ENCODE measurements at regions not wholly inside any gene's neighbourhood (a gene's known extent, or its start where the extent isn't known, plus 50 kb on each side); places are given as distances from the start of the nearest gene placed in this dataset.

DNA sequence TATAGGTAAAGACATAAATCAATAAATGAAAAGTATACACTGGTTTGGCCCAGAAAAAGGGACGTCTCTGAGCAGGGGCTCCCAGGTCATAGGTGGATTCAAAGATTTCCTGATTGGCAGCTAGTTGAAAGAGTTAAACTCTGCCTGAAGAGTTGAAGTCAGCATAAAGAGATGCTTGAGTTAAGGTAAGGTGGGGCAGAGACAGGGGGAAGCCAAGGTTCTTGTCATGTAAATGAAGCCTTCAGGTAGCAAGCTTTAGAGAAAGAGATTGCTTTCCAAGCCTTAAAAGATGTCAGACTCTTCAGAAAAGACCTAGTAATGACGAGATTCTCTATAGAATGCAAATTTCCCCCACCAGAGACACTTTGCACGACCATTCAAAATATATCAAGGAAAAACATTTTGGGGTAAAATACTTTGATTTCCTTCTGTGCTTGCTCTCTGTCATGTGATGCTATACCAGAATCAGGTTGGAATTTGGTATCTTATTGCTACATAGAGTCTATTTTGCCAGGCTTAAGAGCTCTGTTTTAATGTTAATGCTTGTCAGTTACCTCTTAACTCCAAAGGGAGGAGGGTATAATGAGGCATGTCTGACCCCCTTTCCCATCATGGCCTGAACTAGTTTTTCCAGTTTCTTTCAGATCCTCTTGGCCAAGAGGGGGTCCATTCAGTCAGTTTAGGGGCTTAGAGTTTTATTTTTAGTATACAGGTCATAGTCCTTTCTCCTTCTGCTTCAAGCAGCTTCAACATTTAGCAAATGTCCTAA is 429.6 kb downstream of the ADRA2A start:
- Histone ChIP-seq H3K9ac (ENCODE audit: insufficient read length) (no peak overlapping the region), H3K27ac (no peak overlapping the region), H3K9me3 (ENCODE audit: low read depth, low read length) (no peaks in the 10 kb centered on the region), H3K4me3 (no peak overlapping the region), H3K36me3 (ENCODE audit: insufficient read depth, low read length) (no peaks in the 10 kb centered on the region)
- DNase-seq (ENCODE audit: low read depth, low spot score), result no peak
- TF ChIP-seq POLR2AphosphoS5 (IDR thresholded peaks at IDR 0.05; ENCODE audit: borderline replicate concordance, low read depth, low read length) (no peak), FOXP2 (optimal IDR thresholded peaks at IDR 0.05; ENCODE audit: control extremely low read depth, extremely low read length, insufficient read depth) (no peak), EZH2 (IDR thresholded peaks at IDR 0.05) (no peak)

DNA sequence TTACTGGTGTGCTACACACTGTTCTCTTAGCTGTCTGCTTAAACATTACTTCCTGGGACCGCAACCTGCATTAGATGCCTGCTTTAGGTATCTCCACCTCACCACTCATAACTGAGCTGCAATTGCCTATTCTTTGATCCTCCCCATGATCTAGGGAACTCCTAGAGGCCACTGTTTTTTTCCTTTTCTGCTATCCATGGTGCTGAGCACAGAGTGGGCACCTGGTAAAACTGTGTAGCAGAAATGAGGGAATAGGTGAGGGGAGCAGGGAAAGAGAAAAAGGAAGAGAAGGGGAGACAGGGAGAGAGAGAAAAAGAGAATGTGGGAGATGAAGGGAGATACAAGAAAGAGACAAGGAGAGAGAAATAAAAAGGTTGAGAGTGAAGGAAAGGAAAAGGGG is 434.9 kb downstream of the ADRA2A start:
- Histone ChIP-seq H3K36me3 (ENCODE audit: insufficient read depth, low read length) (no peaks in the 10 kb centered on the region), H3K27ac (no peak overlapping the region), H3K4me3 (no peak overlapping the region), H3K9me3 (ENCODE audit: low read depth, low read length) (no peaks in the 10 kb centered on the region), H3K9ac (ENCODE audit: insufficient read length) (no peak overlapping the region)
- TF ChIP-seq EZH2 (IDR thresholded peaks at IDR 0.05) (no peak), FOXP2 (optimal IDR thresholded peaks at IDR 0.05; ENCODE audit: control extremely low read depth, extremely low read length, insufficient read depth) (no peak), POLR2AphosphoS5 (IDR thresholded peaks at IDR 0.05; ENCODE audit: borderline replicate concordance, low read depth, low read length) (no peak)
- DNase-seq (ENCODE audit: low read depth, low spot score), result no peak

DNA sequence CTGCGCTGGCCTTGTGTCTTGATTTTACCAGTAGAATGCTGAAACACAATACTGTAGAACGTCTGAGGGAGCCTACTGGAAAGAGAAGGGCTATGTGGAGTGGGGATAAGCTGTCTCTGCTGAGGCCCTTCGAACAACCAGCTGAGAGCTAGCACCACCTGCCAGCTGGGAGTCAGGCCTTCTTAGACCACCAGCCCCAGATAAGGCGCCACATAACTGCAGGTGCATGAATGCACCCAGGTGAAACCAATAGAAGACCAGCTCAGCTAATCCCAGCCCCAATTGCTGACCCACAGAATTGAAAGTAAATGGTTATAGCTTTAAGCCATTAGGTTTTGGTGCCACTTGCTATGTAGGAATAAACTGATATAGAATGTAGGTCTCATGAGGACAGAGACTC is 438.4 kb downstream of the ADRA2A start:
- Histone ChIP-seq H3K27ac (no peak overlapping the region), H3K9me3 (ENCODE audit: low read depth, low read length) (no peaks in the 10 kb centered on the region), H3K4me3 (no peak overlapping the region), H3K36me3 (ENCODE audit: insufficient read depth, low read length) (no peaks in the 10 kb centered on the region), H3K9ac (ENCODE audit: insufficient read length) (no peak overlapping the region)
- DNase-seq (ENCODE audit: low read depth, low spot score), result no peak
- TF ChIP-seq EZH2 (IDR thresholded peaks at IDR 0.05), result no peak
- no peak for TF ChIP-seq POLR2AphosphoS5 (IDR thresholded peaks at IDR 0.05; ENCODE audit: borderline replicate concordance, low read depth, low read length)
- no peak for TF ChIP-seq FOXP2 (optimal IDR thresholded peaks at IDR 0.05; ENCODE audit: control extremely low read depth, extremely low read length, insufficient read depth)

DNA sequence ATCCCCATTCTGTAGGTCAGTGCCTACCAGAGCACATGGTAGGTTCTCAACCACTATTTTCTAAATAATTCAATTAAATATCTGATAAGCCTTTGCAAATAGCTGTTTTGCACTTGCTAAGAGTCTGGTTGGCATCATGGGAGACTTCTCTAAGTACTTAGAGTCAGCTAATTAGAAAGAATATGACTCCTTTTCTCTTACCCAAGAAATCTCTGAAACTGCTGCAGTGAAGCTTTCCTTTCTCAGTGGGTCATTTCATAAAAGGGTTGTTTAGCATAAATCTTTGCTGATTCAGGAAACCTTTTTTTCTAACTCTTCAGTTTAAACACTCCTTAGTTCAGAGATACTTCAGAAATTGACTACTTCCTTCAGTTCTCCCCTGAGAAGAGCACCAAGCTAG is 438.9 kb downstream of the ADRA2A start:
- TF ChIP-seq EZH2 (IDR thresholded peaks at IDR 0.05) (no peak), FOXP2 (optimal IDR thresholded peaks at IDR 0.05; ENCODE audit: control extremely low read depth, extremely low read length, insufficient read depth) (no peak), POLR2AphosphoS5 (IDR thresholded peaks at IDR 0.05; ENCODE audit: borderline replicate concordance, low read depth, low read length) (no peak)
- no peak overlapping the region for H3K27ac ChIP-seq
- H3K36me3 ChIP-seq (ENCODE audit: insufficient read depth, low read length), result no peaks in the 10 kb centered on the region
- H3K9ac ChIP-seq (ENCODE audit: insufficient read length), result no peak overlapping the region
- H3K4me3 ChIP-seq, result no peak overlapping the region
- no peaks in the 10 kb centered on the region for H3K9me3 ChIP-seq (ENCODE audit: low read depth, low read length)
- no peak for DNase-seq (ENCODE audit: low read depth, low spot score)

DNA sequence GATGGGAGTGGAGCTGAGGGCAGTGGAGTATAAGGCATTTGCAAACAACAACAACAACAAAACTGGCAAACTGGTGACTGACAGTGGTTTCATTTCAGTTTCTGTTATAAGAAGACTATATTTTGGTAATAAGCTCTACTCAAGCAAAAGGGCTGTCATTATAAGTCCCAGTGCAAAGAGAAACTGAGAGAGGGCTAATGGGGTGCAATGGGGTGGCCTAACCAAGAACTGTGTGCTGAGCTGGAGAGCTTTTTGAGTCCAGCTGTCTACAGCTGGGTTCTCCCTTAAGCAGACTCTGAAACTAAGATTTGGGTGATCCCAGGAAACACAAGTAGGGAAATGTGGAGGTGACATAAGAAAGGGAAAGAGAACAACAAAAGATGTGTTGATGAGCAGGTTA is 439.3 kb downstream of the ADRA2A start:
- DNase-seq (ENCODE audit: low read depth, low spot score), result no peak
- no peaks in the 10 kb centered on the region for H3K36me3 ChIP-seq (ENCODE audit: insufficient read depth, low read length)
- no peak overlapping the region for H3K27ac ChIP-seq
- H3K9ac ChIP-seq (ENCODE audit: insufficient read length), result no peak overlapping the region
- H3K9me3 ChIP-seq (ENCODE audit: low read depth, low read length), result no peaks in the 10 kb centered on the region
- H3K4me3 ChIP-seq, result no peak overlapping the region
- TF ChIP-seq FOXP2 (optimal IDR thresholded peaks at IDR 0.05; ENCODE audit: control extremely low read depth, extremely low read length, insufficient read depth) (no peak), POLR2AphosphoS5 (IDR thresholded peaks at IDR 0.05; ENCODE audit: borderline replicate concordance, low read depth, low read length) (no peak), EZH2 (IDR thresholded peaks at IDR 0.05) (no peak)

DNA sequence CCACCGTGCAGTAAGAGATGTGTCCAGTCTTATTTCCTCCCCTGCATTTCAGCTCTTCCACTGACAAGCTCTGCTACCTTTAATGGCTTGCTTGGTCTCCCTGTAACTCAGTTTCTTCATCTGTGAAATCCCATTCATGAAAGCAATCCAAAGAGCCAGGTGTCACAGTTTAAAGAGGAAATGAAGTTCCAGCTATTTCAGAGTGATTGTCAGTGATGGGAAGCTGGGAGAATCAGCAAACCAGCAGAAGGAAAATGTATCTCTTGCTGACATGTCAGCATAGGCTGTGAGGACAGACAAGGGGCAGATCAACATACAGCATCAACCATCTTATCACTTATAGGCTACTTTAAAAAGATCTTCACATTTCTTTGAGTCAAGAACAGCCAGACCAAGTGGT is 445.3 kb downstream of the ADRA2A start:
- no peak for TF ChIP-seq POLR2AphosphoS5 (IDR thresholded peaks at IDR 0.05; ENCODE audit: borderline replicate concordance, low read depth, low read length)
- no peak for TF ChIP-seq FOXP2 (optimal IDR thresholded peaks at IDR 0.05; ENCODE audit: control extremely low read depth, extremely low read length, insufficient read depth)
- TF ChIP-seq EZH2 (IDR thresholded peaks at IDR 0.05), result no peak
- no peak for DNase-seq (ENCODE audit: low read depth, low spot score)
- Histone ChIP-seq H3K9me3 (ENCODE audit: low read depth, low read length) (no peaks in the 10 kb centered on the region), H3K9ac (ENCODE audit: insufficient read length) (no peak overlapping the region), H3K27ac (no peak overlapping the region), H3K4me3 (no peak overlapping the region), H3K36me3 (ENCODE audit: insufficient read depth, low read length) (no peaks in the 10 kb centered on the region)

DNA sequence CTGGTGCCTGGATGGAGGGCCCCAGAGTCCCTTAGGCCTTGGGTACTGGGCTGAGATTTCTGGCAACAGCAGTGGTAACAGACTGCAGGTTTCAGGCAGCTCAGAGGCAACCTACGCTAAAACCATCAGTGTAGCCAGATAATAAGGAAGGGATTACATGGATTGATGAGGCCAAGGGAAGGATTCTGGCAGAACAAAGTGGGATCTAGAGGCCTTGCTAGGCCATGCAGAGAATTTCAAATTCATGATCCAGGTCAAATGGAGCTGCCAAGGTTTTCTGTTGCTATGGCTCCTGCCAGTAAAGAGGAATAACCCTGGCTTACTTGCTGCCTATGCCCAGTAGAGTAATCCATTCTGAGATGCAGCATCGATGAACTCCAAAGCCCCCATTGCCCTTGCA is 445.7 kb downstream of the ADRA2A start:
- TF ChIP-seq EZH2 (IDR thresholded peaks at IDR 0.05) (no peak), POLR2AphosphoS5 (IDR thresholded peaks at IDR 0.05; ENCODE audit: borderline replicate concordance, low read depth, low read length) (no peak), FOXP2 (optimal IDR thresholded peaks at IDR 0.05; ENCODE audit: control extremely low read depth, extremely low read length, insufficient read depth) (no peak)
- H3K9ac ChIP-seq (ENCODE audit: insufficient read length), result no peak overlapping the region
- no peak overlapping the region for H3K4me3 ChIP-seq
- no peaks in the 10 kb centered on the region for H3K9me3 ChIP-seq (ENCODE audit: low read depth, low read length)
- H3K36me3 ChIP-seq (ENCODE audit: insufficient read depth, low read length), result no peaks in the 10 kb centered on the region
- no peak for DNase-seq (ENCODE audit: low read depth, low spot score)
- H3K27ac ChIP-seq, result no peak overlapping the region

DNA sequence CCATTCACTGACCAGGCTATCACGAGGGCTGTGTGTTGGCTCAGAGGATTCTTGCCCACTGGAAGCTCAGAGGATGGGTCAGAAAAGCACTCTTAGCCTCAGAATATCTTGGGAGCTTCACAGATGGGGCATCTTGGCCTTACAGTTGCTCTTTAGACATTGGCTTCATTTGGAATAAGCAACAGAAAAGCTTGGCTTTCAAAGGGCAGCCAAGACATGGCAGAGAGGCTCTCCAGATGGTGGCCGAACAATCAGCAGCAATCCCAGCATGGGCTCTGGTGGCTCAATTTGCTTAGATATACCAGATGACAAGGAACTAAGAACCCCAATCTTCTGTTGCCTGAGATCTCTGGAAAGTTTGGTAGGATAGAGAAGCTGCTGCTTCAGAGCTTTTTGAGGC is 446.2 kb downstream of the ADRA2A start:
- TF ChIP-seq EZH2 (IDR thresholded peaks at IDR 0.05) (no peak), POLR2AphosphoS5 (IDR thresholded peaks at IDR 0.05; ENCODE audit: borderline replicate concordance, low read depth, low read length) (no peak), FOXP2 (optimal IDR thresholded peaks at IDR 0.05; ENCODE audit: control extremely low read depth, extremely low read length, insufficient read depth) (no peak)
- Histone ChIP-seq H3K36me3 (ENCODE audit: insufficient read depth, low read length) (no peaks in the 10 kb centered on the region), H3K27ac (no peak overlapping the region), H3K4me3 (no peak overlapping the region), H3K9ac (ENCODE audit: insufficient read length) (no peak overlapping the region), H3K9me3 (ENCODE audit: low read depth, low read length) (no peaks in the 10 kb centered on the region)
- DNase-seq (ENCODE audit: low read depth, low spot score), result no peak

DNA sequence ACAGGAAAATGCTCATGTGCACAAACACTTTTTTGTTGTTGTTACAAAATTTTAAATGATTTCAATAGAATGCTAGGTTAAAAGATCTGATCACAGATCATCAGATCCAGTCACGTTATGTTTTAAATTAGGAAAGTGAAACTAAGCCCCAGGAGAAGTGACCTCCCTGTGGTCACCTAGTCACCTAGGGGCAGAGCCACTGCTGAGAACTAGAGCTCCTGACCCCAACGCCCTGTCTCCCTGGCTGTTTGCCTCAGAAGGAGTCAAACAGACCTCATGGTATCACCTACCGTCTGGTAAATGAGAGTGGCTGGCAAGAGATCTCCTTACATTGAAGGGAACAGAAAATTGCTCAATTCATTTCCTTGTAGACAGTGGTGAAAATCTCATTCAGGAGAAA is 447.3 kb downstream of the ADRA2A start:
- Histone ChIP-seq H3K4me3 (no peak overlapping the region), H3K36me3 (ENCODE audit: insufficient read depth, low read length) (no peaks in the 10 kb centered on the region), H3K9ac (ENCODE audit: insufficient read length) (no peak overlapping the region), H3K9me3 (ENCODE audit: low read depth, low read length) (no peaks in the 10 kb centered on the region), H3K27ac (no peak overlapping the region)
- no peak for DNase-seq (ENCODE audit: low read depth, low spot score)
- TF ChIP-seq EZH2 (IDR thresholded peaks at IDR 0.05) (no peak), FOXP2 (optimal IDR thresholded peaks at IDR 0.05; ENCODE audit: control extremely low read depth, extremely low read length, insufficient read depth) (no peak), POLR2AphosphoS5 (IDR thresholded peaks at IDR 0.05; ENCODE audit: borderline replicate concordance, low read depth, low read length) (no peak)
